ENCODE measurements at regions not wholly inside any gene's neighbourhood (a gene's known extent, or its start where the extent isn't known, plus 50 kb on each side); places are given as distances from the start of the nearest gene placed in this dataset.

DNA sequence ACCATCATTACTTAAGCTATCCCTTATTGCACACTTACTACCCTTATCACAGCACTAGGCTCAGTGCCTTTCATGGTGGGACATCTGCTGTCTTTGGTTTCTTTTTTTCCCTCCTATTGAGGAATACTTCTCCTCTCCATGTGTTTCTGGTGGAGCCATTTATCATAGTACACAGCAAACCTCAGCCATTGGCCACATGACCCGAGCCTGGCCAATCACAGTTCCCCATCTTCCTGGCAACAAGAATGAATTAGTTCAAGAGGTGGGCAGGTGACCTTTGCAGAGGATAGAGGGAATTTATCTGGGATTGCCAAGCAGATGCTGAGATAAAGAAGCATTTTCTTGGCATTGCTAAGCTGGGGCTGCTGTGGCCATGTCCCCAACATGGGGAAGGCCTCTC is 101.1 kb upstream of the ZNF618 start:
- Histone ChIP-seq H2AFZ (ENCODE audit: low read depth, low read length, severe bottlenecking) (no peak overlapping the region), H3K9me2 (replicated peaks; ENCODE audit: insufficient read depth, low read length) (no peaks in the 10 kb centered on the region), H3F3A (ENCODE audit: insufficient read depth) (no peaks in the 10 kb centered on the region), H3K27ac (ENCODE audit: low read depth, low read length) (no peak overlapping the region), H3K4me2 (ENCODE audit: low read depth, low read length, poor library complexity, severe bottlenecking) (no peak overlapping the region), H3K27me3 (ENCODE audit: low read length) (no peaks in the 10 kb centered on the region), H3K9me3 (ENCODE audit: insufficient read depth, low read length) (no peaks in the 10 kb centered on the region), H3K79me2 (ENCODE audit: insufficient read depth, low read length) (no peaks in the 10 kb centered on the region), H3K36me3 (ENCODE audit: low read length) (no peaks in the 10 kb centered on the region), H3K9ac (ENCODE audit: low read length) (no peak overlapping the region), H3K4me3 (ENCODE audit: insufficient read depth, low read length, poor library complexity, severe bottlenecking) (no peak overlapping the region), H4K20me1 (ENCODE audit: low read depth, low read length) (no peaks in the 10 kb centered on the region)
- no peak for TF ChIP-seq EZH2phosphoT487 (conservative IDR thresholded peaks at IDR 0.05; ENCODE audit: low read length)
- TF ChIP-seq, protein P1, sequence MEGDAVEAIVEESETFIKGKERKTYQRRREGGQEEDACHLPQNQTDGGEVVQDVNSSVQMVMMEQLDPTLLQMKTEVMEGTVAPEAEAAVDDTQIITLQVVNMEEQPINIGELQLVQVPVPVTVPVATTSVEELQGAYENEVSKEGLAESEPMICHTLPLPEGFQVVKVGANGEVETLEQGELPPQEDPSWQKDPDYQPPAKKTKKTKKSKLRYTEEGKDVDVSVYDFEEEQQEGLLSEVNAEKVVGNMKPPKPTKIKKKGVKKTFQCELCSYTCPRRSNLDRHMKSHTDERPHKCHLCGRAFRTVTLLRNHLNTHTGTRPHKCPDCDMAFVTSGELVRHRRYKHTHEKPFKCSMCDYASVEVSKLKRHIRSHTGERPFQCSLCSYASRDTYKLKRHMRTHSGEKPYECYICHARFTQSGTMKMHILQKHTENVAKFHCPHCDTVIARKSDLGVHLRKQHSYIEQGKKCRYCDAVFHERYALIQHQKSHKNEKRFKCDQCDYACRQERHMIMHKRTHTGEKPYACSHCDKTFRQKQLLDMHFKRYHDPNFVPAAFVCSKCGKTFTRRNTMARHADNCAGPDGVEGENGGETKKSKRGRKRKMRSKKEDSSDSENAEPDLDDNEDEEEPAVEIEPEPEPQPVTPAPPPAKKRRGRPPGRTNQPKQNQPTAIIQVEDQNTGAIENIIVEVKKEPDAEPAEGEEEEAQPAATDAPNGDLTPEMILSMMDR (IDR thresholded peaks at IDR 0.05; ENCODE audit: insufficient read depth, low read length, poor library complexity, severe bottlenecking): no peak

DNA sequence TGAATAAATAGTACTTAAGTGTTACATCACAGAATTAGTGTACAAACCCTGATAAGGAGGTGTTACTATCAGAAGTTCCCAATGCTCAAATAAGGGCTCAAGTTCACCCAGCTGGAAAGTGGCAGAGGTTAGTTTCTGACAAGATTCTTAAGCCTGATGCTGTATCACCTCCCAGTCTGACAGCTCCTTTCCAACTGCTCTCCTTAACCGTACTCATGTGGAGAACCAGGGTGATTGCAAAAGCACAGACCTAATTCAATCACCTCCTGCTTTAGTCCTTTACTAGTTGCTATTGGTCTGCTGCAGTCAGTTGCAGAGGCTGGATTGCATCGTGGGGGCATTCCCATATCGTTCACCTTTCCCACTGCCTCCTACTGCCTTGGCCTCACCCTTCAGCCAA is 100.4 kb upstream of the ZNF618 start:
- TF ChIP-seq EZH2phosphoT487 (conservative IDR thresholded peaks at IDR 0.05; ENCODE audit: low read length): no peak
- TF ChIP-seq, protein P1 (IDR thresholded peaks at IDR 0.05; ENCODE audit: insufficient read depth, low read length, poor library complexity, severe bottlenecking): no peak
- no peaks in the 10 kb centered on the region for H3K36me3 ChIP-seq (ENCODE audit: low read length)
- no peak overlapping the region for H3K4me2 ChIP-seq (ENCODE audit: low read depth, low read length, poor library complexity, severe bottlenecking)
- H3K9me2 ChIP-seq (replicated peaks; ENCODE audit: insufficient read depth, low read length): no peaks in the 10 kb centered on the region
- H4K20me1 ChIP-seq (ENCODE audit: low read depth, low read length): no peaks in the 10 kb centered on the region
- no peaks in the 10 kb centered on the region for H3K79me2 ChIP-seq (ENCODE audit: insufficient read depth, low read length)
- H2AFZ ChIP-seq (ENCODE audit: low read depth, low read length, severe bottlenecking): no peak overlapping the region
- H3K9ac ChIP-seq (ENCODE audit: low read length): no peak overlapping the region
- H3F3A ChIP-seq (ENCODE audit: insufficient read depth): no peaks in the 10 kb centered on the region
- H3K27ac ChIP-seq (ENCODE audit: low read depth, low read length): no peak overlapping the region
- H3K27me3 ChIP-seq (ENCODE audit: low read length): no peaks in the 10 kb centered on the region
- H3K9me3 ChIP-seq (ENCODE audit: insufficient read depth, low read length): no peaks in the 10 kb centered on the region
- H3K4me3 ChIP-seq (ENCODE audit: insufficient read depth, low read length, poor library complexity, severe bottlenecking): no peak overlapping the region

DNA sequence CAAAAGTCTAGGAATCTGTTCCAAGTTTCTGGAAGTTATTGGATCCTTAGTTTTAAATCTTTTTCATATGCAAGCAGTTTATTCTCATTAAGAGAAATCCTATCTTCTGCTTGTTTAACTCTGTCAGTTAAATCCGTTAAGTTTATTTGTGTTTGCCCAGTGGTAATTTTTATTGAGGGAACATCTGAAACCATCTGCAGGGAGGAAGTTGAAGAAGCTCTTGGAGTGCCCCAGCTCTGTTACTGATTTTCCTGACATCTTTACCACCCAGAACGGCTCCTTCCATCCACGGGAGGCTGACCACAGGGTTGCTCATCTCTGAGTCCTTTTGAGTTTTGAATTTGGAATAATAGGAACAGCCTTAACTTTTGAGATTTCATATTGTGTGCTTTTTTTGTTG is 99.9 kb upstream of the ZNF618 start:
- Histone ChIP-seq H3K4me2 (ENCODE audit: low read depth, low read length, poor library complexity, severe bottlenecking) (no peak overlapping the region), H3K79me2 (ENCODE audit: insufficient read depth, low read length) (no peaks in the 10 kb centered on the region)
- TF ChIP-seq, protein P1 (IDR thresholded peaks at IDR 0.05; ENCODE audit: insufficient read depth, low read length, poor library complexity, severe bottlenecking): no peak
- no peak for TF ChIP-seq EZH2phosphoT487 (conservative IDR thresholded peaks at IDR 0.05; ENCODE audit: low read length)

More for the DNA sequence above, 99.9 kb upstream of the ZNF618 start:
- Histone ChIP-seq H3K9me2 (replicated peaks; ENCODE audit: insufficient read depth, low read length) (no peaks in the 10 kb centered on the region), H3K27ac (ENCODE audit: low read depth, low read length) (no peak overlapping the region), H3K9ac (ENCODE audit: low read length) (no peak overlapping the region), H3K27me3 (ENCODE audit: low read length) (no peaks in the 10 kb centered on the region), H3K4me3 (ENCODE audit: insufficient read depth, low read length, poor library complexity, severe bottlenecking) (no peak overlapping the region), H3F3A (ENCODE audit: insufficient read depth) (no peaks in the 10 kb centered on the region), H2AFZ (ENCODE audit: low read depth, low read length, severe bottlenecking) (no peak overlapping the region), H3K36me3 (ENCODE audit: low read length) (no peaks in the 10 kb centered on the region), H4K20me1 (ENCODE audit: low read depth, low read length) (no peaks in the 10 kb centered on the region), H3K9me3 (ENCODE audit: insufficient read depth, low read length) (no peaks in the 10 kb centered on the region)
